ENCODE measurements at regions not wholly inside any gene's neighbourhood (a gene's known extent, or its start where the extent isn't known, plus 50 kb on each side); places are given as distances from the start of the nearest gene placed in this dataset.

DNA sequence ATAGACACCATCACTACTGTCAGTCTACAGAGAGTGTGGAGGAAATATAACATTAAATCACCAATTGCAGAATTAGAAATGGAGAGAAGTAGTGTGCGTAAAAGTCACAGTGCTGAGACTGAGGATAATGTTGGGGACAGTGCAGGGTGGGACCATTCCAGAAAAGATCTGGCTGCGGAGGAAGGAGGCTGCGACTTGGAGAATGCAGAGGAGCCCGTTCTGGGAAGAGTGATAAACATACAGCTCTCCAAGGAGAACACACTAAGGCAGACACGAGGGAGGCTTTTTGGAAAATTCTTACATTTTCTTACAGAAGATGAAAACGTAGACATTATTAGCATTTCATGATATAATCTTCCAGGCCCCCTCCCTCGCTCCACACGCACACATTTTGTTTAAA is 337.8 kb downstream of the IRS2 start:
- DNase-seq (ENCODE audit: low read depth in 3 of 3, low spot score in 1 of 3): no peak

GRCh38 chr13:109447667-109448066 is 338.7 kb downstream of the IRS2 start:
- DNase-seq (ENCODE audit: low read depth in 3 of 3, low spot score in 1 of 3): no peak

DNA sequence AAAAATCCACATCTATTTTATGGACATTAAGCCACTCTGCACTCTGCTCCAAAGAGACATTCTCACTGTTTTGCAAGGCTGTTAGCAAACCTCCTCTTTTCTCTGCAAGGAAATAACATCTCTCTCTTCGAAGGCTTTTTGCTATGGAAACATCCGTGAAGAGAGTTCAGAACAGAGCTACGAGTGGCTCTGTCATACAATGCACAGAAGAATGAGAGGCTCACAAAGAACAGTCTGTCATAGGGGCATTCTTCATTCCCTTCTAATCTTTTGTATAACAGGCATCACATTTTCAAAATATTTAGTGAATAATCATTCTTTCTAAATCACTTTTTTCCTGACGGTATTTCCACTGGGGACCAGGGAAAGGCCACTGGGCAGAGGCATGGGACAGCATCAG is 346.1 kb downstream of the IRS2 start:
- no peak for DNase-seq (ENCODE audit: low read depth in 3 of 3, low spot score in 1 of 3)

GRCh38 chr13:109439813-109440212 is 346.6 kb downstream of the IRS2 start:
- no peak for DNase-seq (ENCODE audit: low read depth in 3 of 3, low spot score in 1 of 3)

DNA sequence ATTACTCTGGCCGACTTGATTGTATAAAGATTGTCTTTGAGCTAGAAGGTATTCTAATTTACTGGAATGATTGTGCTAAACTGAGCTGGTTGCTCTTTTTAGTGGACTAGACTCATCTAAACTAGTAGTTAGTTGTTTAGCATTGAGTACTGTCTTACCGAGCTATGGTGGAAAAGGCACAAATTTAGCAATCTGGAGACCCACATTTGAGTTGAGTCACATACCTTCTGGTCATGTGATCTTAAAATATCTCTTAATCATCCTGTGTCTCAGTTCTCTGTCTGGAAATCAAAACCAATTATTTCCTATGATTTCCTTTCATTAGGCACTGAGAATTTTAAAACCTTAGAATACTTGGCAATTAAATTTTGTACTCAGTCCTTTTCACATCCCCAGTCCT is 349.5 kb downstream of the IRS2 start:
- DNase-seq (ENCODE audit: low read depth in 3 of 3, low spot score in 1 of 3): no peak

DNA sequence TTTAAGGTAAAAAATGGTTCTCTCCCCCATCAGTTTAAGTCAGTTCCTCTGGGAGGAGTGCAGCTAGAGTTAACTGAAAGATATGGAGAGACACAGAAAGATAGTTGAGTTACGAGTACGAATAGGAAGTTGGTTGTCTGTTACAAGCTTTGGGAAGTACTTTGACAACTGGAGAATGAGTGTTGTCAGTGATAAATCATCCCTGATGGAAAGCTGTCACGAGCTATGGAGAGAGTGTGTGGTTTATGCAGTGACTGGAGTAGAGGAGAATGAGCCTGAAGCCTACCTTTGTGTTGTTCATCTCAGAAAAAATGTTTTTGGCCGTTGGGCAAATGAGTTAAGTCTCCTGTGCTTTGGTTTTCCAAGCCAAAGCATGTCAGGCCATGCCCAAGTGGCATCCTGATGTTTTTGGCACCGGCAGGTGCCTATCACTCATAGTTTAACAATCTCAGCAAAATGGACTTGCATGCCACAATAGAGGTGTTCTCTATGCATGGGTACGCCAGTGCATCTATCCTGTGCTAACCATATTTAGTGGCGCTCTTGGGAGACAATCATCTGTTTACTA is 350.2 kb downstream of the IRS2 start:
- DNase-seq (ENCODE audit: low read depth in 3 of 3, low spot score in 1 of 3): no peak

DNA sequence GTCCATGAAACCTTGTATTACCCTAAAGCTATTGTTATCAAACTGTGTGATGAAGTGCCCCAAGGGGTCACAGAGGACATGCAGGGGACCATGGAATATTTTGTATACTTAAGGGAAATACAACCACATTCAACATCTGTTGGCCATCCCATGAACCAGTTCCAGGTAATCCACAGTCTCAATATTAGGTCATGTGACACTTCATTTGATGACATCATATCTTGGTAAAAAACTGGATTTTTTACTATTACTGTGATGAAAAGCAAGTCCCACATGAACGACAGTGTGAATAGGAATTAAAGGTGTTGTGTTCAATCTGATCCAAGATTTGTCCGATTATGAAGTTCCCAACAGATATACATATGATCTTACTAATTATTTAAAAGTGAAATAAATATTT is 355.2 kb downstream of the IRS2 start:
- no peak for DNase-seq (ENCODE audit: low read depth in 3 of 3, low spot score in 1 of 3)

DNA sequence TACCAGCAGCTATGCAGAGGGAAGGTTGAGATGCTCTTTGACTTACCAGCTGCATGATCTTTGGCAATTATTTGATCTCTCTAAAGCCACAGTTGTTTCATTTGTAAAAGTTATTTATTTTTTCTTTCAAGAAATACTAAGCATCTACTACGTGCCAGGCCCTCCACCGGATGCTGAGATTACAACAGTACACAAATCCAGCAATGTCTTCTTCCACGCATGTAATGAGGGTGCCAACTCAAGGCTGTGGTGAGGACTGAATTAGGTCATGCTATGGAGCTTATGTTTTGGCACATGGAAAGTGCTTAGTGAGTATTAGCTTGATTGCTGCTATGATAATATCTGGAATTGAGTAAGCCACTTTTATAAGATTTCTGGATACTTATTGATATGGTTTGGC is 358.2 kb downstream of the IRS2 start:
- DNase-seq (ENCODE audit: low read depth in 3 of 3, low spot score in 1 of 3): no peak

DNA sequence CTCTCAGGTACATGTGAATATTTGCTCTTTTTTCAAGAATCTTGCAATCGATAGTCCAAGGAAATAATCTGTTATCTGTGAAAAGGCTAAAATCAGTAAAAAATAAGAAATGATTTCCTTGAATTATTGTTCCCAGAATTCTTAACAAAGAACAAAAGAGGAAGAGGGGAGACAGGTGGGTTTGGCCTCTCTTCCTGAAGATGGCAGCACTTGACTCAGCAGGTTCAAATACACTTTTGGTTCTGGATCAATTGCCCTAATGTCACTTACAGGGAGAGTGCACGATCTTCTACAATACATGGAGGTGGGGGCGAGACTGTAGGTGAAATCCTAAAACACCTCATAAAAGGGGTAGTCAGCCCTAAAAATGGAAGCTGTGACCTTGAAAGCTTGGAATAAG is 358.7 kb downstream of the IRS2 start:
- DNase-seq (ENCODE audit: low read depth in 3 of 3, low spot score in 1 of 3): no peak

DNA sequence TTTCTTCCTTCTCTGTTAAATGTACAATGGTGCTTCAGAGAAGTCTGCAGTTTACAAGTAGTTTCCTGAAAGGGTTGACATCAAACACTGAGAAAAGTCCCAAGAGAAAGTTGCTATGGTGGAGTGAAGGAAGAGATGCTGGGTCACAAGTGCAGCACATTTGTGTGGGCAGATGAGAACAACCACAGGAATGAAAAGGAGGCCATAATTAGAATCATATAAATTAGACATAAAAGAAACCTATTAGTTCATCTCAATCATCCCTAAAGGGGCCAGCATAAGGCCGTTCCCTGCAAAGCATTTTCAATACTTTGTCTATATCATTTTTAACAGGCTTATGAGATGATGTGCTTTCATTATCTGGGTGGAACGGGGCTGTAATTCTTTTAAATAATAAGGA is 359.2 kb downstream of the IRS2 start:
- no peak for DNase-seq (ENCODE audit: low read depth in 3 of 3, low spot score in 1 of 3)

GRCh38 chr13:109426690-109426990 is 359.7 kb downstream of the IRS2 start:
- no peak for DNase-seq (ENCODE audit: low read depth in 3 of 3, low spot score in 1 of 3)

DNA sequence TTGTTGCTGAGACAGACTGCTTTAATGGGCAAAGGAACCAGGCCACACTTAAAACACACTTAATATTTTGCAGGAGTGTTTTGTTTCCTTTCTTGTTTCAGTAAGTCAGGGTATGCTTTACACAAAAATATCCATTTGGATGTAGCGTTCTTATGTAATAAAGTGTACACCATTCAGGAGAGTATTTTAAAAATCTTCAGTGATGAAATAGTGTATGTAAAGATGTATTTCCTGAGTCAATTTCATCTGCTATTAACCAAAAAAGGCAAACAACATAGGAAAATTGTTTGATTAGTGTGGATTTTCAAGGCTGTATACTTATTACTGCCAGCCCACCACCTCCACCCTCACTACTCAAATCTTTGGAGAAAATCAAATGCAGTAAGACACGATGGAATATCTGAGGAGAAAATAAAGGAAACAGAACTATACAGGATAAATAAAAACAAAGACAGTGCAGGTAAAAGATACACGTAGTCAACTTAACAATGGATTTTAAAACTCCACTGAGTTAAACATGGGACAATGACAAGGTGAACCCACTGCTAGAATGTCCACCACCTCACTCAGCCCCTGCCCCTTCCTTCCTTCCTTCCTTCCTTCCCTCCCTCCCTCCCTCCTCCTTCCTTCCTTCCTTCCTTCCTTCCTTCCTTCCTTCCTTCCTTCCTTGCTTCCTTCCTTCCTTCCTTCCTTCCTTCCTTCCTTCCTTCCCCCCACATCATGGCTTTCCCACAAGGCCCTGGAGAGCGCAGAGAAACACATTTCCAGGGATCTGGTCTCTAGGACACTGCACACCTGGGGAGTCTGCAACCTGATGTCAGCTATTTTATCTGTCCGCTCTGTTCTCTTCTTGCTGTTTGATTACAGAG is 360.3 kb downstream of the IRS2 start:
- no peak for DNase-seq (ENCODE audit: low read depth in 3 of 3, low spot score in 1 of 3)

DNA sequence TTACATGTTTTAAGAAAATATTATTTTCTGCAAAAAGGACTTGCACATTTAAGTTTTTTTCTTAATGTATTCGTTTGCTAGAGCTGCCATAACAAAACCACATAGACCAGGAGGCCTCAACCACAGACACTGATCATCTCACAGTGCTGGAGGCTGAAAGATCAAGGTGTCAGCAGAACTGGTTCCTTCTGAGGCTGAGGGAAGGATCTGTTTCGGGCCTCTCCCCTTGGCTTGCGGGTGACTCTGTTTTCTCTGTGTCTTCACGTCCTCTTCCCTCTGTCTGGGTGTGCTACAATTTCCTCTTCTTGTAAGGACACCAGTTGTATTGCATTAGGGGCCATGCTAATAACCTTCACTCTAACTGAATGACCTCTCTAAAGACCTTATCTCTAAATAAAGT is 364.2 kb downstream of the IRS2 start:
- DNase-seq (ENCODE audit: low read depth in 3 of 3, low spot score in 1 of 3): no peak

GRCh38 chr13:109419896-109420295 is 366.5 kb downstream of the IRS2 start:
- no peak for DNase-seq (ENCODE audit: low read depth in 3 of 3, low spot score in 1 of 3)

DNA sequence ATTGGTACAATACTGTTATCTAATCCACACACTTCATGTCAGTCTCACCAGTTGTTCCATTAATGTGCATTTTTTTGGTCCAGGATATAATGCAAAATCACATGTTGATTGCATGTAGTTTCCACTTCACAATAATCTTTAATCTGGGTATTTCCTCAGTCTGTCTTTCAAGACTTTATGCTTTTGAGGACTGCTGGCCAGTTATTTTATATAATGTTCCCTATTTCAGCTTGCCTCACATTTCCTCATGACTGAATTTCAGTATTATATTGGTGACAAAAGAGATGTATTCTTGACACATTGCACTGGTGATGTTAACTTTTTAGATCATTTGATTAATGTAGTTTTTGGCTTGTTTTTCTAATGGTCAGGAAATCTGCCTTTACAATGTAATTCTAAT is 368.3 kb downstream of the IRS2 start:
- DNase-seq (ENCODE audit: low read depth in 3 of 3, low spot score in 1 of 3): no peak

GRCh38 chr13:109416001-109416400 is 370.4 kb downstream of the IRS2 start:
- no peak for DNase-seq (ENCODE audit: low read depth in 3 of 3, low spot score in 1 of 3)

DNA sequence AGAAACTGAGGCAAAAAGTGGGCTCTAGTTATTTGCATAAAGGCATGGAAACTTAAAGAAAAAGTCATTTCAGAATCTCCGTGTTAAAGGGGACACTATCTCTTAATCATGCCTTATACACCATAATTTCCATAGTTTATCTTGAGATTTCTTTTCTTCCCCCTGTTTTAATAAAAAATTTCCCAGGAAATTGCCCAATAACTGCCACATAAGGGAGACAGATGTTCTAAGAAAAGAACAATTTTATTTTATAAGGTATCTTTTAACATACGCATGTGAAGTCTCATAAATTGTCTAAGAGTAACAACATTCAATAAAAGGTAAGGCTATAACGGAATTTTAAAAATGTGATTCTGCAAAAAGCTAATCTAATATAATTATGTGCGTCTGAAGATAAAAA is 371.3 kb downstream of the IRS2 start:
- no peak for DNase-seq (ENCODE audit: low read depth in 3 of 3, low spot score in 1 of 3)

GRCh38 chr13:109412283-109412901 is 374.0 kb downstream of the IRS2 start:
- no peak for DNase-seq (ENCODE audit: low read depth in 3 of 3, low spot score in 1 of 3)

GRCh38 chr13:109410868-109411267 is 375.5 kb downstream of the IRS2 start:
- DNase-seq (ENCODE audit: low read depth in 3 of 3, low spot score in 1 of 3): no peak

- DNase-seq (ENCODE audit: low read depth in 3 of 3, low spot score in 1 of 3): no peak
These were observed 377.6 kb downstream of the IRS2 start for GRCh38 chr13:109408591-109409382.

DNA sequence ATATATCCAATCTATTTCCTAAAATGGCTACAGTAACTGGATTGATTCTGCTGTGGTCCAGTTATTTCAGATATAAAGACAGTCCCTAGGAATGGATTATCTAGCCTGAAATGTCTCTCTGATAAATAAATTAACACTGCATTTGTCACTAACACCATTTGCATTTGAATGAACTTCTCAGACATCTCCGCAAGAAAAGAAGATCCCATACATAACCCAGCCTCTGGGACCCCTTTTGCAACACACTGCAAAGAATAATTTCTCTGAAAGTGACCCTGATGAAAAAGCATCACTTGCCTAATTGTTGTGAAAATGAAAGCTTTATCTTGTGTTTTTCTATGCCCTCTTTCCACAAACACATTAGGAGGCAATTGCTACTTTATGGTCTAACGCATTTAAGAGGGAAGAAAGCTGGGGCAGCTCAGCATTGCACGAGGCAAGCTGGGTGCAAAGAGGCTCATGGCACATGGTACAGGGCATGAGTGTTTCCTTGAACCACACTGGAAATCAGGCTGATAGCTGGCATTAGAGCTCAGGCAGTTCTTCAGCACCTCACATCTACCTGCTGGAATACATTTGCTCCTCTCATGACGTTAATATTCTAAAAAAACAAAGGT is 379.9 kb downstream of the IRS2 start:
- no peak for DNase-seq (ENCODE audit: low read depth in 3 of 3, low spot score in 1 of 3)
